ENCODE measurements at regions not wholly inside any gene's neighbourhood (a gene's known extent, or its start where the extent isn't known, plus 50 kb on each side); places are given as distances from the start of the nearest gene placed in this dataset.
"Not testable (repeated sequence)": the region's sequence is repeated elsewhere in the genome, so short reads cannot be mapped to it uniquely, and the experiment has no call there.

- H3K4me1 ChIP-seq (replicated peaks in 1 of 2; ENCODE audit: control insufficient read depth in 2 of 2, insufficient read depth in 2 of 2, low read length in 2 of 2); H4K20me1 ChIP-seq (replicated peaks; ENCODE audit: control insufficient read depth, insufficient read depth, low read length); DNase-seq (ENCODE audit: extremely low read depth in 1 of 4, low spot score in 3 of 4); in situ Hi-C loops (cut with MboI); H3K9ac ChIP-seq (ENCODE audit: insufficient read depth in 1 of 2, low read depth in 2 of 2, low read length in 2 of 2); H3K27me3 ChIP-seq (ENCODE audit: control insufficient read depth in 2 of 2, insufficient read depth in 2 of 2, low read length in 2 of 2); H3K36me3 ChIP-seq (ENCODE audit: control insufficient read depth, insufficient read depth, low read length); H3K9me3 ChIP-seq (replicated peaks; ENCODE audit: control insufficient read depth, insufficient read depth, low read depth, low read length); BruUV-seq (replicated peaks); ATAC-seq; H3K4me2 ChIP-seq (ENCODE audit: insufficient read depth, low read length); intact Hi-C loops (cut with micrococcal nuclease); FAIRE-seq; H3K27ac ChIP-seq (ENCODE audit: extremely low read depth, low read depth, low read length); H3K79me2 ChIP-seq (ENCODE audit: control insufficient read depth, insufficient read depth, low read length); H3K9me1 ChIP-seq (ENCODE audit: control insufficient read depth, insufficient read depth, low read length); H3K4me3 ChIP-seq; H2AFZ ChIP-seq (ENCODE audit: low read depth, low read length); CTCF ChIA-PET (ENCODE audit: low intra/inter-chr PET ratio): not testable (repeated sequence)
- TF ChIP-seq E2F6 (IDR thresholded peaks at IDR 0.05; ENCODE audit: borderline replicate concordance in 1 of 2, extremely low read depth in 1 of 2, insufficient read depth in 1 of 2, insufficient read length in 1 of 2, low read depth in 1 of 2, low read length in 1 of 2, poor library complexity in 1 of 2, severe bottlenecking in 1 of 2): peak in 1 of 2 experiments; percentile 20
- WGBS (ENCODE audit: insufficient coverage, low coverage, missing lambda C conversion rate): 1% methylated on average over 15 of the region's 31 CpGs
- POLR2A ChIA-PET: interaction anchor here (0.6 kb wide), 1 partner anchor 17 kb away, joined by 3 read pairs; no protein-coding TSS in a partner anchor
Observed at GRCh38 chr13:100975666-100976065, 301.1 kb upstream of the TMTC4 start.

GRCh38 chr13:100962585-100962984 is 288.0 kb upstream of the TMTC4 start:
- no peak for DNase-seq (ENCODE audit: extremely low read depth in 1 of 4, low spot score in 3 of 4)
- in situ Hi-C loops (cut with MboI): no loop called here
- Histone ChIP-seq H3K9me1 (ENCODE audit: control insufficient read depth, insufficient read depth, low read length) (no peaks in the 10 kb centered on the region), H3K4me3 (no peak overlapping the region), H3K36me3 (ENCODE audit: control insufficient read depth, insufficient read depth, low read length) (no peaks in the 10 kb centered on the region), H3K9me3 (replicated peaks; ENCODE audit: control insufficient read depth, insufficient read depth, low read depth, low read length) (no peaks in the 10 kb centered on the region), H3K4me1 (replicated peaks in 1 of 2; ENCODE audit: control insufficient read depth in 2 of 2, insufficient read depth in 2 of 2, low read length in 2 of 2) (no peaks in the 10 kb centered on the region), H3K79me2 (ENCODE audit: control insufficient read depth, insufficient read depth, low read length) (no peaks in the 10 kb centered on the region), H4K20me1 (replicated peaks; ENCODE audit: control insufficient read depth, insufficient read depth, low read length) (no peaks in the 10 kb centered on the region), H2AFZ (ENCODE audit: low read depth, low read length) (no peak overlapping the region), H3K9ac (ENCODE audit: insufficient read depth in 1 of 2, low read depth in 2 of 2, low read length in 2 of 2) (no peak overlapping the region), H3K27me3 (ENCODE audit: control insufficient read depth in 2 of 2, insufficient read depth in 2 of 2, low read length in 2 of 2) (no peaks in the 10 kb centered on the region), H3K4me2 (ENCODE audit: insufficient read depth, low read length) (no peak overlapping the region), H3K27ac (ENCODE audit: extremely low read depth, low read depth, low read length) (no peak overlapping the region)
- ATAC-seq: no peak
- no peak for FAIRE-seq
- TF ChIP-seq TAF15 (IDR thresholded peaks at IDR 0.05; ENCODE audit: low read depth, low read length) (no peak), FUS (optimal IDR thresholded peaks at IDR 0.05; ENCODE audit: low read depth, low read length) (no peak), HNRNPUL1 (IDR thresholded peaks at IDR 0.05; ENCODE audit: low read length) (no peak), ZFPM2 (CRISPR knock-in tag; IDR thresholded peaks at IDR 0.05) (no peak)
- 9% methylated on average over 1 of the region's 2 CpGs for WGBS (ENCODE audit: insufficient coverage, low coverage, missing lambda C conversion rate)
- BruUV-seq (replicated peaks): no TSS peak
- ChIA-PET CTCF (ENCODE audit: low intra/inter-chr PET ratio) (no interaction called here), POLR2A (no interaction called here)
- intact Hi-C loops (cut with micrococcal nuclease): no loop called here
